Stomach (tissue), 8 donors: ENCODE measurements at regions not wholly inside any gene's neighbourhood (a gene's known extent, or its start where the extent isn't known, plus 50 kb on each side); places are given as distances from the start of the nearest gene placed in this dataset.

Source experiments
- DNase-seq, 2 donors: peaks; one replicate each; pipeline versions ENCODE4 v3.0.0 to v3.0.0-alpha.2; 2013 to 2019
- H3K27ac ChIP-seq, 5 donors: fragments of 200-600 bp in 4 of 5; sonication (generic) in 4 of 5; one replicate each; pipeline ENCODE4 v1.5.1; 2013 to 2019; ENCODE audit warnings: mild to moderate bottlenecking in 1 of 5, moderate library complexity in 1 of 5
- H3K27me3 ChIP-seq, 3 donors: fragments of 200-600 bp; sonication (generic); one replicate each; pipeline ENCODE4 v1.5.1; 2017 to 2019; ENCODE audit warnings: mixed run types in 1 of 3
- H3K36me3 ChIP-seq, 4 donors: fragments of 200-600 bp; sonication (generic); 1 replicate in 3 of 4; 2 replicates in 1 of 4; pipeline ENCODE4 v1.5.1; 2016 to 2019
- H3K4me1 ChIP-seq, 4 donors: fragments of 200-600 bp; sonication (generic); one replicate each; pipeline ENCODE4 v1.5.1; 2016 to 2019
- H3K4me3 ChIP-seq, 4 donors: fragments of 200-600 bp; sonication (generic) in 3 of 4; one replicate each; pipeline ENCODE4 v1.5.1; 2016 to 2019; ENCODE audit warnings: mild to moderate bottlenecking in 1 of 4
- H3K9me3 ChIP-seq, 4 donors: fragments of 200-600 bp; sonication (generic); one replicate each; pipeline ENCODE4 v1.5.1; 2016 to 2019
- EP300 ChIP-seq: sonication (generic); formaldehyde crosslinking; IDR thresholded peaks from one replicate; pipeline ENCODE4 v1.6.1; 2017; ENCODE audit warnings: antibody characterized with exemption
- POLR2A ChIP-seq, 4 donors: fragments of 450-650 bp; IDR thresholded peaks; one replicate each; pipeline ENCODE4 v1.6.1; 2016; ENCODE audit warnings: antibody characterized with exemption in 4 of 4, control low read depth in 2 of 4, mild to moderate bottlenecking in 1 of 4, moderate library complexity in 1 of 4
- POLR2AphosphoS5 ChIP-seq, 3 donors: sonication (generic); formaldehyde crosslinking; IDR thresholded peaks; one replicate each; pipeline ENCODE4 v1.6.1; 2016; ENCODE audit warnings: antibody characterized with exemption in 3 of 3
- WGBS, 5 donors: extraction: QIAGEN DNeasy Blood & Tissue Kit in 3 of 5; methylation state at CpG; one replicate each; pipeline versions ENCODE4 v1.1.5 to v1.1.7; 2013 to 2018; 5-methylcytosine and 5-hydroxymethylcytosine counted together
- intact Hi-C: fragments of 100-400 bp; cut with DNase I; formaldehyde crosslinking; loops from one replicate; pipeline ENCODE4 v1.15.1; 2023; ENCODE audit warnings: low total_unique reads
- TF ChIP-seq, protein P1 (sequence below), 7 experiments: fragments of 450-650 bp in 4 of 7; fragments of 200-600 bp in 3 of 7; sonication (generic) in 3 of 7; IDR thresholded peaks; one replicate each; pipeline ENCODE4 v1.5.1; 2016 to 2019; ENCODE audit warnings: antibody characterized with exemption in 7 of 7, control low read depth in 2 of 7, mild to moderate bottlenecking in 1 of 7
- donor health status: healthy with polysubstance abuse.
- donor health status: Bipolar disorder and iron deficiency.
- donor health status: healthy.

DNA sequence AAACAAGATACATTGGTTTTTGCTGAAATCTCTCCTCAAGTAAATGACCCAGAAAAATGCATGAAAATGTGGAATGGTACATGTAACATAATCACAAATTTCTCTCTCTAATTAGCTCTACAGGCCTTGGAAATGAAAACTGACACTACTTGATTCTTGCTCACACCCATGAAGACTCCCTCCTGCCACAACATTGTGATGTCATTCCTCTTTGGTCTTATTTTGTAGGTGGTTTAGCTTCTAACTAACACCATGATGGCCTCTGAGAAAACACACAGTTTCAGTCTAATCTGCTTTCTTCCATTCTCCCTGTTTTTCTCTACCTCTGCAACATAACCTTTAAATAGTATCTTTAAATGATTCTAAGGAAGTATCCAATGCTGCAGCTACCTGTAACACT, 78.6 kb upstream of the FAM174A start:
- no peak for DNase-seq
- intact Hi-C loops = no loop called here
- TF ChIP-seq, protein P1, sequence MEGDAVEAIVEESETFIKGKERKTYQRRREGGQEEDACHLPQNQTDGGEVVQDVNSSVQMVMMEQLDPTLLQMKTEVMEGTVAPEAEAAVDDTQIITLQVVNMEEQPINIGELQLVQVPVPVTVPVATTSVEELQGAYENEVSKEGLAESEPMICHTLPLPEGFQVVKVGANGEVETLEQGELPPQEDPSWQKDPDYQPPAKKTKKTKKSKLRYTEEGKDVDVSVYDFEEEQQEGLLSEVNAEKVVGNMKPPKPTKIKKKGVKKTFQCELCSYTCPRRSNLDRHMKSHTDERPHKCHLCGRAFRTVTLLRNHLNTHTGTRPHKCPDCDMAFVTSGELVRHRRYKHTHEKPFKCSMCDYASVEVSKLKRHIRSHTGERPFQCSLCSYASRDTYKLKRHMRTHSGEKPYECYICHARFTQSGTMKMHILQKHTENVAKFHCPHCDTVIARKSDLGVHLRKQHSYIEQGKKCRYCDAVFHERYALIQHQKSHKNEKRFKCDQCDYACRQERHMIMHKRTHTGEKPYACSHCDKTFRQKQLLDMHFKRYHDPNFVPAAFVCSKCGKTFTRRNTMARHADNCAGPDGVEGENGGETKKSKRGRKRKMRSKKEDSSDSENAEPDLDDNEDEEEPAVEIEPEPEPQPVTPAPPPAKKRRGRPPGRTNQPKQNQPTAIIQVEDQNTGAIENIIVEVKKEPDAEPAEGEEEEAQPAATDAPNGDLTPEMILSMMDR (IDR thresholded peaks at IDR 0.05) = no peak
- no peak for TF ChIP-seq EP300
- no peak for TF ChIP-seq POLR2AphosphoS5 (IDR thresholded peaks at IDR 0.05)
- no peak for TF ChIP-seq POLR2A (IDR thresholded peaks at IDR 0.05)
- Histone ChIP-seq H3K27ac (no peak overlapping the region), H3K36me3 (no peaks in the 10 kb centered on the region), H3K4me1 (no peaks in the 10 kb centered on the region), H3K27me3 (no peaks in the 10 kb centered on the region), H3K4me3 (no peak overlapping the region), H3K9me3 (no peaks in the 10 kb centered on the region)

DNA sequence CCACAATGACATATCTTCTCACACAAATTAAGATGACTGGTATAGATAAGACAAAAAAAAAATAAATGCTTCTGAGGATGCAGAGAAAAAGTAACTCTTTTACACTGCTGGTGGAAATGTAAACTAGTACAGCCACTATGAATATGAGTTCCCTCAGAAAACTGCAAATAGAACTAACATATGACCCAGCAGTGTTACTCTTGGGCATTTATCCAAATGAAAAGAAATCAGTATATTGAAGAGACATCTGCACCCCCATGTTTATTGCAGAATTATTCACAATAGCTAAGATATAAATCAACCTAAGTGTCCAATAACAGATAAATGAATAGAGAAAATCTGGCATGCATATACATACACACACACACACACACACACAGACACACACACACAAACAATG, 83.0 kb upstream of the FAM174A start:
- H3K36me3 ChIP-seq = no peaks in the 10 kb centered on the region
- H3K27ac ChIP-seq = no peak overlapping the region
- H3K4me1 ChIP-seq = peaks cover 0 to 7% (median 0%) of the 10 kb centered on the region in 4 donors
- intact Hi-C loops = no loop called here
- DNase-seq = no peak
- TF ChIP-seq POLR2AphosphoS5 (IDR thresholded peaks at IDR 0.05) = no peak
- no peak for TF ChIP-seq POLR2A (IDR thresholded peaks at IDR 0.05)
- TF ChIP-seq, protein P1 (IDR thresholded peaks at IDR 0.05) = no peak
- no peak for TF ChIP-seq EP300
- no peaks in the 10 kb centered on the region for H3K27me3 ChIP-seq
- H3K9me3 ChIP-seq = no peaks in the 10 kb centered on the region
- H3K4me3 ChIP-seq = no peak overlapping the region

DNA sequence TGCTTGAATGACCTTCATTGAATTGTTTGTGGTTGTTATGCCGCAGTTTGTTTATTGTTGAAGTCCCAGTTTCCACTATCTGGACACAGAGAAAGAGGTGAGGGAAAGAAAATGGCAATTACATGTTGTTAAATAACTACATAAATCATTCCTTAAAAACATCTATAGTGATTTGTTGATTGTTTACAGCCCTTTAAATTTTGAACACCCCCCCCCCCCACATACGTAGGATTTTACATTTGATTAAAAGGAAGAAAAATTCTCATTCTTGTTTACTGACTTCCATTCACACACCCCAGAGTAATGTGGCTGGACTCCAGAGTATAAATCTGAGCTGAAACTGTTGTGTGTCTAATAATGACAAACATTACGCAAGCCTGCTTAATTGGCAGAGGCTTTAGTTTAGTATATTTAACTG, 87.1 kb upstream of the FAM174A start:
- Histone ChIP-seq H3K27me3 (no peaks in the 10 kb centered on the region), H3K27ac (no peak overlapping the region), H3K4me1 (peaks cover 0 to 7% (median 0%) of the 10 kb centered on the region in 4 donors), H3K4me3 (no peak overlapping the region), H3K36me3 (no peaks in the 10 kb centered on the region), H3K9me3 (no peaks in the 10 kb centered on the region)
- intact Hi-C loops = no loop called here
- 37 to 58% (median 47%) methylated on average over 3 of the region's 3 CpGs for WGBS, 5 donors
- TF ChIP-seq POLR2A (IDR thresholded peaks at IDR 0.05) = no peak
- TF ChIP-seq, protein P1 (IDR thresholded peaks at IDR 0.05) = no peak
- TF ChIP-seq POLR2AphosphoS5 (IDR thresholded peaks at IDR 0.05) = no peak
- no peak for TF ChIP-seq EP300
- DNase-seq = peak in 1 of 2 donors; percentile 9

DNA sequence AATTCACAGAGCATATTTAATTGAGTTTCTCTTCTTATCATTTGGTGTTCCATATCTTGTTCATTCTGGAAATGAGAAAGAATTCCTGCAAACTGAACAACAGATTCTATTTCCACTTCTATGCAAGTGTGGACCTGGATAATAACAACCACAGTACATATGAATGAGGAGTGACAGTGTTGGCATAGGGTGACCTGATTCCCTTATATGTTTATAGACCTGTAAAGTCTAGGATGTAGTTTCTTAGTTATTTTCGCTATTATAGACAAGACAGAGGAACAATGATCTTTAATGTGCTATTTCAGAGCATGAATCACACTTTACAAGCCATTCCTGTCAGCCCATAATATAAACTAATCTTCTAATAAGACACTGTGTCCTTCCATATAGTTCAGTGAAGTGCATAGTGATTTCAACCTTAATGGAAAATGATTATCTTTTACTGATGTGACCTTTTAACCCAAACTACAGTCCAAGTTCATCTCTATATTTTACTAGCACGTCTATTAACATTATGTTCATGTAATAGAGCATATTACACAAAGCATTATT, 88.2 kb upstream of the FAM174A start:
- Histone ChIP-seq H3K4me3 (no peak overlapping the region), H3K27me3 (no peaks in the 10 kb centered on the region), H3K36me3 (no peaks in the 10 kb centered on the region), H3K4me1 (peaks cover 0 to 7% (median 0%) of the 10 kb centered on the region in 4 donors), H3K9me3 (no peaks in the 10 kb centered on the region), H3K27ac (no peak overlapping the region)
- DNase-seq = no peak
- TF ChIP-seq POLR2AphosphoS5 (IDR thresholded peaks at IDR 0.05) (no peak), EP300 (no peak), POLR2A (IDR thresholded peaks at IDR 0.05) (no peak)
- TF ChIP-seq, protein P1 (IDR thresholded peaks at IDR 0.05) = no peak
- intact Hi-C loops = no loop called here
- 58 to 72% (median 68%) methylated on average over 2 of the region's 2 CpGs for WGBS, 5 donors
